Naive B cell (primary cell): ENCODE measurements at regions not wholly inside any gene's neighbourhood (a gene's known extent, or its start where the extent isn't known, plus 50 kb on each side); places are given as distances from the start of the nearest gene placed in this dataset.

Source experiments
- ATAC-seq, 2 donors: fragments of 150-1000 bp; cut with Tn5 transposase; 2 replicates each; pipeline ENCODE4 v1.10.0; 2021; ENCODE audit warnings: low read depth in 2 of 2, mild to moderate bottlenecking in 2 of 2, moderate library complexity in 2 of 2
- DNase-seq: peaks from one replicate; pipeline ENCODE4 v3.0.0; 2022
- H3K27ac Mint-ChIP-seq, 6 donors: one replicate each; pipeline ENCODE4 v1.8.0; 2020 to 2022; ENCODE audit warnings: mild to moderate bottlenecking in 6 of 6, mixed read lengths in 6 of 6, moderate library complexity in 5 of 6, inconsistent platforms in 2 of 6
- H3K27me3 Mint-ChIP-seq, 3 donors: one replicate each; pipeline ENCODE4 v1.8.0; 2021 to 2022; ENCODE audit warnings: mixed read lengths in 3 of 3, mild to moderate bottlenecking in 1 of 3
- H3K36me3 Mint-ChIP-seq, 2 donors: one replicate each; pipeline ENCODE4 v1.8.0; 2020 to 2022; ENCODE audit warnings: mixed read lengths in 2 of 2, inconsistent platforms in 1 of 2, mild to moderate bottlenecking in 1 of 2
- H3K4me1 Mint-ChIP-seq, 3 donors: one replicate each; pipeline ENCODE4 v1.8.0; 2020 to 2022; ENCODE audit warnings: mixed read lengths in 3 of 3, inconsistent platforms in 1 of 3, mild to moderate bottlenecking in 1 of 3, moderate library complexity in 1 of 3
- H3K4me3 Mint-ChIP-seq, 8 donors: one replicate each; pipeline ENCODE4 v1.8.0; 2020 to 2022; ENCODE audit warnings: mild to moderate bottlenecking in 8 of 8, mixed read lengths in 8 of 8, moderate library complexity in 8 of 8, inconsistent platforms in 2 of 8
- H3K9me3 Mint-ChIP-seq, 7 donors: one replicate each; pipeline ENCODE4 v1.8.0; 2020 to 2022; ENCODE audit warnings: mixed read lengths in 7 of 7, mild to moderate bottlenecking in 5 of 7, inconsistent platforms in 2 of 7, moderate library complexity in 1 of 7

DNA sequence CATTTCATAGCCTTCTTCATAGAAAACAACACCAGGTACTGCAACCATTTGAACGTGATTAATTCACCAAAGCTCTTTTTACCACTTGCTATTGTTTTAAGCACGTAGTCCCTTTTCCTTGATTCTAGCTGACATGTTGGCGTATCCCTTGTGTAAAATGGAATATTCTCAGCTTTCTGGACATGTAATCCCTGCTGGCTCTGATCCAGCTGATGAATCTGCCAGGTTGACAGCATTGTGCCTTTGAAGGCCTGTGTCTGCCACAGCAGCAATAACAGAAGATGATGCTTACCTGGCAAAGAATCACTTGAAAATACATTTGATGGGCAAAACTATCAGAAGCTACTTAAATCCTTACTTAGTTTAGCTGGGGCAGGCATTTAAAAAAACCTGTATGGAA is 81.0 kb upstream of the CCDC150 start:
- H3K4me1 Mint-ChIP-seq: no peaks in the 10 kb centered on the region
- no peak overlapping the region for H3K4me3 Mint-ChIP-seq
- peaks cover 8 to 15% (median 8%) of the 10 kb centered on the region in 3 donors for H3K27me3 Mint-ChIP-seq

DNA sequence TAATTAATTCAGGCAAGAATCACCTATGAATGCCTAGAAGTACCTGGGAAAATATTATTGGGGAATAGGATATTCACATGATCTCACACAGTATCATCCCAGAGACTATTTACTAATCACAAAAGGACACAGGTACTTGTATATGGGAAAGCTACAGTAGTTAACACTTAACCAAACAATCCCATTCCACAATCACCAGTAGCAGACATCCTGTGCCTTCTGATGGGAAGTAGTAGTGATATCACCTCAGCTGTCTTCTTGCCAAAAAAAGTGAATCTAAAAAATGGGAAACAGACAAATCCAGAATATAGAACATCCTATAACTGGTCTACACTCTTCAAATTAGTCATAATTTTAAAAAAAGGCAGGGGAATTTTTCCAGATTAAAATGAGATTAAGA is 75.6 kb upstream of the CCDC150 start:
- Mint-ChIP-seq H3K4me3 (no peak overlapping the region), H3K27me3 (peaks cover 17 to 28% (median 23%) of the 10 kb centered on the region in 3 donors), H3K9me3 (peaks cover 4 to 16% (median 10%) of the 10 kb centered on the region in 7 donors), H3K4me1 (no peaks in the 10 kb centered on the region), H3K36me3 (peaks cover 6 to 12% of the 10 kb centered on the region in 2 donors), H3K27ac (no peak overlapping the region)
- DNase-seq (no peak), ATAC-seq (no peak)

More for the DNA sequence above, 81.0 kb upstream of the CCDC150 start:
- Mint-ChIP-seq H3K9me3 (peaks cover 4 to 16% (median 10%) of the 10 kb centered on the region in 7 donors), H3K36me3 (peaks cover 6 to 12% of the 10 kb centered on the region in 2 donors), H3K27ac (no peak overlapping the region)
- DNase-seq: no peak
- no peak for ATAC-seq

DNA sequence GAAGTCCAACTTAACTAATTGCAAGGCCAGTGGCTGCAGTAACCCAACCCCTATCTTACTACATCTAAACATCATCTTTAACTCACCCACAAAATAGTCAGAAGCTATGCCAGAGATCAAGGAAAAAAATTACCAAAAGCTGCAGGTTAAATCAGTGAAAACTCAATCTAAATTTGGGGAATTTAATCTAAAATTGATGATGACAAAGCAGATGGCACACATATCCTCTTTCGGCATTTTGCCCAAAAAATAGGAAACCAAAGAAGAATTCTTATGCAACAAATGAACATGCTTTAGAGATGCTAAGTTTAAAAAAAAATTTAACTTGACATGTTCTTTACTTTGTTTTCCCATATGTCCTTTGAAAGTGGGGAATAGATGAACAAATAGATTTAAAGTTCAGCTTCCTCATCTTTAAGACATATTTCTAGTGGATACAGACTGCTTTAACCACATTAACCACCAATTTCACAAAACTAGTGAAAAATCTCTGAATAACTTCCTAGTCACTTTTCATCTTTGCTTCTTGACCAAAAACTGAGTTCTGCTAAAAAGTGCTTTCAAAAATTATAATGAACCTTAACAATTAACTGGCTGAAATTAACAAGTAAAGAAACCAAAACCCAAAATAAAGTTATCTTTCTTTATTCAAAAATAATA is 74.3 kb upstream of the CCDC150 start:
- H3K4me3 Mint-ChIP-seq: no peak overlapping the region
- H3K36me3 Mint-ChIP-seq: peaks cover 6 to 12% of the 10 kb centered on the region in 2 donors
- H3K4me1 Mint-ChIP-seq: no peaks in the 10 kb centered on the region
- no peak for DNase-seq
- no peak overlapping the region for H3K27ac Mint-ChIP-seq
- peaks cover 17 to 28% (median 18%) of the 10 kb centered on the region in 3 donors for H3K27me3 Mint-ChIP-seq
- ATAC-seq: no peak
- H3K9me3 Mint-ChIP-seq: peaks cover 4 to 16% (median 8%) of the 10 kb centered on the region in 7 donors

DNA sequence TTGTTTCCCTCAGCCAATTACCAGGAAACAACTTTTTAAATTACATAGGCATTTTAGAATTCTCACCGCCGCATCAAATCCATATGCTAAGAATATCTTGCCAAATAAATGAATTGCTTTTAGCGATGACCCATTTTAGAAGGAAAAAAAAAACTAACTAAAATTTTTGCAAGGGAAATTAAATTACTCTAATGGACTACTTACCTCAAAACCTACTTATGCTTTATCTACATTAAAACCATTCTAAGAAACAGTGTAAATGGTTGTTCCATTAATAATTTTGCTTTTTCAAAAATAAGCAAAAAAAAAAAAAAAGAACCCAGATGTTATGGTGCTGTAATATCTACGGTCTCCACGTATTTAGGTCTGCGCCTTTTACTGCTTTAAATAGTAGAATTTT is 73.5 kb upstream of the CCDC150 start:
- Mint-ChIP-seq H3K36me3 (peaks cover 6 to 8% of the 10 kb centered on the region in 2 donors), H3K4me3 (no peak overlapping the region), H3K27me3 (peaks cover 20 to 32% (median 21%) of the 10 kb centered on the region in 3 donors), H3K4me1 (no peaks in the 10 kb centered on the region), H3K27ac (no peak overlapping the region), H3K9me3 (peaks cover 4 to 11% (median 6%) of the 10 kb centered on the region in 7 donors)
- ATAC-seq (no peak), DNase-seq (no peak)

DNA sequence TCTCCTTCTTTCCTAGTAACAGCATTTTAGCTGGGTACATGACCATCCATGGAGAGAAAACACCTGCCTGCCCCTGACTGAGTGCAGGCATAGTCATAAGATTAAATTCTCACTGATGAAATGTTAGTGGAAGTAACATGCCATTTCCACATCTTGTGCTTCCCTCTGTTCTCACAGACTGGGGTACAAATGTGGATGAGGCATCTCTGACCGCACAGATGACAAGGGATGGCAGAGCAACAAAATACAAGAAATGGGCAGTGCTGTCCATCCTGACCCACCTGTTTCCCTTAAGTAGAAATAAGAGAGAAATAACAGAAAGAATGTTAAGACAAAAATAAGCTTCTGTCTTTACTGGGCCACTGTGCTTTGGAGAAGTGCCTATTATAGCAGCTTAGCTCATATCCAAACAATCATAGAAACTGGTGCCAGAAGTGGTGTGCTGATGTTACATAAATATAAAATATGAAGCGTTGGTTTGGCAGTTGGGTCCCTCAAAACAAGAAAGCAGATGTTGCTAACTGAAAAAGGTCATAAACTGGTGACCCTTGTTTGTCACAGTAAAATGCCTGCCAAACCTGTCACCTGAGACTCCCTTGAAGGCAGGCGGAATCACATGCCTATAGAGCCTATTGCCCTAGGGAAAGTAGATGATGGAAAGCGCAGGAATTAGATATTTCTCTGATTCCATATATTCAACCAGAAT is 72.4 kb upstream of the CCDC150 start:
- DNase-seq (no peak), ATAC-seq (no peak)
- Mint-ChIP-seq H3K36me3 (no peaks in the 10 kb centered on the region), H3K27me3 (peaks cover 21 to 35% (median 24%) of the 10 kb centered on the region in 3 donors), H3K27ac (no peak overlapping the region), H3K9me3 (peaks cover 0 to 5% (median 0%) of the 10 kb centered on the region in 7 donors), H3K4me3 (no peak overlapping the region), H3K4me1 (no peaks in the 10 kb centered on the region)

DNA sequence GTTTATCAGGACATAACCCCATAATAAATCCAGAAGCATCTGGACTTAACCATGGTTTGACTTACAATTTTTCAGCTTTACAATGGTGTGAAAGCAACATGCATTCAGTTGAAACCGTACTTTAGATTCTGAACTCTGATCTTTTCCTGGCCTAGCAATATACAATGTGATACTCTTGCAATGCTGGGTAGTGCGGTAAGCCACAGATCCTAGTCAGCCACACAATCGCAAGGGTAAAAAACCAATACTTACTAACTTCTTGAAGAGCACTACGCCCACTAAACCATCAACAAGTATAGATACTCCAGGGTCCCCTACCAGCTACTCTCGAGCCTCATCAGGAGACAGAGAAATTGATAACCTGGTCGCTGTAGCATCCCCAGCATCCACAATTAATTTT is 71.0 kb upstream of the CCDC150 start:
- H3K27ac Mint-ChIP-seq: no peak overlapping the region
- no peak overlapping the region for H3K4me3 Mint-ChIP-seq

DNA sequence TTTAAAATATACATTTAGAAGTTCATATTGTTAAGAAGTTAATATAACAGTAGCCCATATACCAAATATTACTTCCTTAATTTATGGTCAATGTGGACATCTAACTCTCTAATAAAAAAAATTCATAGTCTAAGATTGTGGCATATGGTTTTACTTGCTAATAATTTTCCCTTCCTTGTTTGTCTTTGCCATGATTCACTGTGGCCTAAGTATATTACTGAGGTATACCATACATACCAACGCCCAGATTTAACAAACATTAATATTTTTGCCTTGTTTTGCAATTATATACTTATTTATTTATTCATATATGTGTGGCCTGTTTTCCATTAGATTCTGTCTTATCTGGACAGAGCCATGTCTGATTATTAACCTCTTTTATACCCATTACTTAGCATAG is 54.6 kb upstream of the CCDC150 start:
- ATAC-seq: no peak
- peaks cover 32 to 46% (median 36%) of the 10 kb centered on the region in 3 donors for H3K27me3 Mint-ChIP-seq

More for the DNA sequence above, 71.0 kb upstream of the CCDC150 start:
- no peaks in the 10 kb centered on the region for H3K36me3 Mint-ChIP-seq
- peaks cover under 1 to 9% (median 5%) of the 10 kb centered on the region in 7 donors for H3K9me3 Mint-ChIP-seq
- ATAC-seq (no peak), DNase-seq (no peak)
- H3K27me3 Mint-ChIP-seq: peaks cover 17 to 35% (median 28%) of the 10 kb centered on the region in 3 donors
- no peaks in the 10 kb centered on the region for H3K4me1 Mint-ChIP-seq

DNA sequence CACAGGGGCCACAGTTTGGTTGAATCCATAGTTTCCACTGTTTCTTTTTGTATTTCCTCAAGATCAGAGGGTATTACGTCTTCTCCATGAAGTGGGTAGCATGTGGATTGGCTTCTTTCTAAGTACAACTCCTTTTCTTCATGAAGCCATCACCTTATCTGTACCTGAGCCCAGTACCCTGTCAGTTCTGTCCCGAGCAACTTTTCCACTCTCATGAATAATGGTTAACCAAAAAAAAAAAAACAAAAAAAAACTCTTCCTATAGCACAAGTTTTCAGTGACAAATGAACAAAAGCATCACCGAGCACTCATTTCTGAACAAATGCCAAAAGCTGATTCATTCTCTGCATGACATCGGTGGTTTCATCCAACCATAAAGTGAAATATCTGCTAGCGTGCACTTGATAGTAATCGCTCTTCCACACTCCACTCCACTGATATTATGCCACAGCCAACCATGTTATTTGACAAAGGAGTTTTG is 53.0 kb upstream of the CCDC150 start:
- Mint-ChIP-seq H3K9me3 (peaks cover 0 to 4% (median 0%) of the 10 kb centered on the region in 7 donors), H3K4me1 (no peaks in the 10 kb centered on the region), H3K27me3 (peaks cover 43 to 56% (median 50%) of the 10 kb centered on the region in 3 donors), H3K27ac (no peak overlapping the region), H3K4me3 (no peak overlapping the region), H3K36me3 (no peaks in the 10 kb centered on the region)
- no peak for ATAC-seq
- DNase-seq: no peak

More for the DNA sequence above, 54.6 kb upstream of the CCDC150 start:
- Mint-ChIP-seq H3K4me1 (no peaks in the 10 kb centered on the region), H3K27ac (no peak overlapping the region), H3K36me3 (no peaks in the 10 kb centered on the region), H3K9me3 (peaks cover 0 to 6% (median 3%) of the 10 kb centered on the region in 7 donors), H3K4me3 (no peak overlapping the region)
- DNase-seq: no peak

DNA sequence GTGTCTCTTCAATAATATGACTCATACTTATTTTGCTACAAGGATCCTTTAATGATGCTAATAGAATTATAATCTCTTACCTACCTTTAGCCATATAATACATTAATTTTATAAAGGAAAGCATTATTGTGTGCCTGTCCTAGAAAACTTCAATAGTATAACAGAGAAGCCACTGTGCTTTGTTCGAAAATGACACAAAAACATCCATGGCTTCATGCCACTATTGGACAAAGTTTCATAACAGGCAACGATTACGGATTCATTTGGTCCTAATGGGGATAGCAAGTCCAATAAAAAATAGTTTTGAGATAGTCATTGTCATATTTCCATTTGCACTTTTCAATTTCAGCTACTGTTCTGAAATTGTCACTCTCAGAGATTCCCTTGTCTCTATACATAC is 52.5 kb upstream of the CCDC150 start:
- no peak for ATAC-seq
- H3K4me1 Mint-ChIP-seq: peaks cover 0 to 3% (median under 1%) of the 10 kb centered on the region in 3 donors
- DNase-seq: no peak
- H3K36me3 Mint-ChIP-seq: no peaks in the 10 kb centered on the region
- H3K4me3 Mint-ChIP-seq: no peak overlapping the region
- no peak overlapping the region for H3K27ac Mint-ChIP-seq
- H3K9me3 Mint-ChIP-seq: peaks cover 0 to 4% (median 0%) of the 10 kb centered on the region in 7 donors
- H3K27me3 Mint-ChIP-seq: peaks cover 49 to 61% (median 55%) of the 10 kb centered on the region in 3 donors

DNA sequence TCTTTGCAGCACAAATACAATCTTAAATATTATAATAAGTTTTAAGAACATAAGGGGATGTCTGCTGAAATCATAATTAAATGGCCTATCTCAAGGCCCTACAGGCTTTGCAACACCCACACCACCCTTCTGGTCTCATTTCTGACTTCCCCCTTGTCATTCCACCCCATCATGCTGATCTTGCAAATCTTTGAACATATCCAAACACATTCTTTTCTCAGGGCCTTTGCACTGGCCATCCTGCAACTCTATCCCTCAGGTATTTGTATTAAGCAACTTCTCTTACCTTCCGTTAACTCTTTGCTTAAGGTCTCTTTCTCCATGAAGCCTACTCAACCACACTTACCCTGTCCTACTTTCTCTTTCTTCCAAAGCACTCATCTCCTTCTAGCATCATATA is 51.8 kb upstream of the CCDC150 start:
- H3K27me3 Mint-ChIP-seq: peaks cover 53 to 60% (median 53%) of the 10 kb centered on the region in 3 donors
- peaks cover 0 to 4% (median 0%) of the 10 kb centered on the region in 7 donors for H3K9me3 Mint-ChIP-seq
- peaks cover 4 to 8% (median 4%) of the 10 kb centered on the region in 3 donors for H3K4me1 Mint-ChIP-seq
- H3K4me3 Mint-ChIP-seq: no peak overlapping the region
- H3K27ac Mint-ChIP-seq: no peak overlapping the region
- DNase-seq (no peak), ATAC-seq (no peak)
- no peaks in the 10 kb centered on the region for H3K36me3 Mint-ChIP-seq

DNA sequence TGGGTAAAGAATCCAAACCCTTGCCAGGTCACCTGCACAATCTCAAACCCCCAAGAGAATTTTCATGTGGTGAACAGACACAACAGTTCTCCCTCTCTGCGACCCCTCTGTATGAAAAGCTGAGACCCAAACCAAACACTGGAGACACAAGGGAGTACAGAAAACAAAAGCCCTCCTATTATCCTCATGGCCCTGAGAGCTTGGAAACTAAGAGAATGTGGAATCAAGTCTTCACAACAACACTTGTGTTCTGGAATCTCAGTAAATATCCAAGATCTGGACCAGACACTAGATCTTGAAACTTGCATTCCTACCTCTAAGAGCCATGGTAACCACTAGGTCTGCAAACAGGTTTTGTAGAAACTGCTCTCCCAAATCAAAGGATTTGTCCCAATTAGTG is 50.1 kb upstream of the CCDC150 start:
- Mint-ChIP-seq H3K36me3 (no peaks in the 10 kb centered on the region), H3K27ac (no peak overlapping the region), H3K9me3 (peaks cover 0 to 4% (median 0%) of the 10 kb centered on the region in 7 donors), H3K27me3 (peaks cover 55 to 63% (median 62%) of the 10 kb centered on the region in 3 donors), H3K4me3 (no peak overlapping the region), H3K4me1 (peaks cover 4 to 12% (median 4%) of the 10 kb centered on the region in 3 donors)
- no peak for ATAC-seq
- no peak for DNase-seq
